ENCODE measurements at regions not wholly inside any gene's neighbourhood (a gene's known extent, or its start where the extent isn't known, plus 50 kb on each side); places are given as distances from the start of the nearest gene placed in this dataset.

- TF ChIP-seq SUZ12 (IDR thresholded peaks at IDR 0.05; ENCODE audit: extremely low read depth, insufficient read depth, insufficient read length), result no peak
- TF ChIP-seq ZNF274 (IDR thresholded peaks at IDR 0.05; ENCODE audit: low read depth, low read length), result no peak
These were observed 911.7 kb upstream of the NCAM2 start for GRCh38 chr21:20086508-20086907.

Measured in NT2/D1 (cell line).